ENCODE measurements at regions not wholly inside any gene's neighbourhood (a gene's known extent, or its start where the extent isn't known, plus 50 kb on each side); places are given as distances from the start of the nearest gene placed in this dataset.

GRCh38 chr7:39896840-39897239 lies 53.2 kb upstream of the CDK13 start:
- ChIA-PET POLR2A (interaction anchor here (1.0 to 1.3 kb wide), 2 partner anchors 53 to 238 kb away, joined by 3 to 6 read pairs; partner anchors contain the start of genes CDK13, MPLKIP and SUGCT), CTCF (interaction anchor here (0.5 to 10.8 kb wide), 26 partner anchors 10 to 317 kb away, joined by 3 to 107 read pairs (median 8); partner anchors contain the start of gene MPLKIP)
- Histone ChIP-seq H3K4me3 (0 out of 3 replicates have a peak overlapping the region, but pooled peaks have one; percentile 26), H3K4me2 (peak overlapping the region; percentile 74), H3K9me3 (no peaks in the 10 kb centered on the region), H3K4me1 (peaks cover 3% of the 10 kb centered on the region; the same call in 1 of the 3 replicates), H3K27ac (no peak overlapping the region)
- ATAC-seq (peak in 1 of 2 experiments; percentile 22; a peak in 1 of 6 replicates), FAIRE-seq (no peak), DNase-seq (ENCODE audit: low read depth in 1 of 2, low spot score in 1 of 2) (no peak)
- WGBS (ENCODE audit: missing lambda C conversion rate) = 54% methylated on average over 9 of the region's 9 CpGs
- TF ChIP-seq, protein P1, sequence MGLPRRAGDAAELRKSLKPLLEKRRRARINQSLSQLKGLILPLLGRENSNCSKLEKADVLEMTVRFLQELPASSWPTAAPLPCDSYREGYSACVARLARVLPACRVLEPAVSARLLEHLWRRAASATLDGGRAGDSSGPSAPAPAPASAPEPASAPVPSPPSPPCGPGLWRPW (IDR thresholded peaks at IDR 0.05) = no peak
- TF ChIP-seq HOXB5 (CRISPR knock-in tag; IDR thresholded peaks at IDR 0.05) = no peak
- TF ChIP-seq EHMT2 (IDR thresholded peaks at IDR 0.05; ENCODE audit: low read depth) = no peak
- TF ChIP-seq ZFP36 (IDR thresholded peaks at IDR 0.05; ENCODE audit: borderline replicate concordance, partially characterized antibody) = no peak
- TF ChIP-seq HEYL (CRISPR knock-in tag; IDR thresholded peaks at IDR 0.05) = no peak
- TF ChIP-seq ZSCAN20 (CRISPR knock-in tag; IDR thresholded peaks at IDR 0.05) = no peak
- TF ChIP-seq, protein P2, sequence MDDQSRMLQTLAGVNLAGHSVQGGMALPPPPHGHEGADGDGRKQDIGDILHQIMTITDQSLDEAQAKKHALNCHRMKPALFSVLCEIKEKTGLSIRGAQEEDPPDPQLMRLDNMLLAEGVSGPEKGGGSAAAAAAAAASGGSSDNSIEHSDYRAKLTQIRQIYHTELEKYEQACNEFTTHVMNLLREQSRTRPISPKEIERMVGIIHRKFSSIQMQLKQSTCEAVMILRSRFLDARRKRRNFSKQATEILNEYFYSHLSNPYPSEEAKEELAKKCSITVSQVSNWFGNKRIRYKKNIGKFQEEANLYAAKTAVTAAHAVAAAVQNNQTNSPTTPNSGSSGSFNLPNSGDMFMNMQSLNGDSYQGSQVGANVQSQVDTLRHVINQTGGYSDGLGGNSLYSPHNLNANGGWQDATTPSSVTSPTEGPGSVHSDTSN (IDR thresholded peaks at IDR 0.05) = no peak
- TF ChIP-seq HOXA7 (CRISPR knock-in tag; IDR thresholded peaks at IDR 0.05) = no peak
- TF ChIP-seq, protein P3, sequence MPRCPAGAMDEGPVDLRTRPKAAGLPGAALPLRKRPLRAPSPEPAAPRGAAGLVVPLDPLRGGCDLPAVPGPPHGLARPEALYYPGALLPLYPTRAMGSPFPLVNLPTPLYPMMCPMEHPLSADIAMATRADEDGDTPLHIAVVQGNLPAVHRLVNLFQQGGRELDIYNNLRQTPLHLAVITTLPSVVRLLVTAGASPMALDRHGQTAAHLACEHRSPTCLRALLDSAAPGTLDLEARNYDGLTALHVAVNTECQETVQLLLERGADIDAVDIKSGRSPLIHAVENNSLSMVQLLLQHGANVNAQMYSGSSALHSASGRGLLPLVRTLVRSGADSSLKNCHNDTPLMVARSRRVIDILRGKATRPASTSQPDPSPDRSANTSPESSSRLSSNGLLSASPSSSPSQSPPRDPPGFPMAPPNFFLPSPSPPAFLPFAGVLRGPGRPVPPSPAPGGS (IDR thresholded peaks at IDR 0.05) = no peak
- TF ChIP-seq RNF2 (IDR thresholded peaks at IDR 0.05; ENCODE audit: borderline replicate concordance, low read depth) = no peak

GRCh38 chr7:39898867-39899266 lies 51.2 kb upstream of the CDK13 start:
- no peak overlapping the region for H3K4me2 ChIP-seq
- ATAC-seq (no peak), DNase-seq (ENCODE audit: low read depth in 1 of 2, low spot score in 1 of 2) (no peak), FAIRE-seq (no peak)
- no peaks in the 10 kb centered on the region for H3K9me3 ChIP-seq
- no peak for TF ChIP-seq HOXB5 (CRISPR knock-in tag; IDR thresholded peaks at IDR 0.05)
- no peak for TF ChIP-seq BHLHE40 (IDR thresholded peaks at IDR 0.05; ENCODE audit: low read depth, low read length)
- no peak for TF ChIP-seq ZNF302 (CRISPR knock-in tag; IDR thresholded peaks at IDR 0.05)
- TF ChIP-seq, protein P4, sequence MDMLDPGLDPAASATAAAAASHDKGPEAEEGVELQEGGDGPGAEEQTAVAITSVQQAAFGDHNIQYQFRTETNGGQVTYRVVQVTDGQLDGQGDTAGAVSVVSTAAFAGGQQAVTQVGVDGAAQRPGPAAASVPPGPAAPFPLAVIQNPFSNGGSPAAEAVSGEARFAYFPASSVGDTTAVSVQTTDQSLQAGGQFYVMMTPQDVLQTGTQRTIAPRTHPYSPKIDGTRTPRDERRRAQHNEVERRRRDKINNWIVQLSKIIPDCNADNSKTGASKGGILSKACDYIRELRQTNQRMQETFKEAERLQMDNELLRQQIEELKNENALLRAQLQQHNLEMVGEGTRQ (IDR thresholded peaks at IDR 0.05) = no peak
- TF ChIP-seq, protein P5, sequence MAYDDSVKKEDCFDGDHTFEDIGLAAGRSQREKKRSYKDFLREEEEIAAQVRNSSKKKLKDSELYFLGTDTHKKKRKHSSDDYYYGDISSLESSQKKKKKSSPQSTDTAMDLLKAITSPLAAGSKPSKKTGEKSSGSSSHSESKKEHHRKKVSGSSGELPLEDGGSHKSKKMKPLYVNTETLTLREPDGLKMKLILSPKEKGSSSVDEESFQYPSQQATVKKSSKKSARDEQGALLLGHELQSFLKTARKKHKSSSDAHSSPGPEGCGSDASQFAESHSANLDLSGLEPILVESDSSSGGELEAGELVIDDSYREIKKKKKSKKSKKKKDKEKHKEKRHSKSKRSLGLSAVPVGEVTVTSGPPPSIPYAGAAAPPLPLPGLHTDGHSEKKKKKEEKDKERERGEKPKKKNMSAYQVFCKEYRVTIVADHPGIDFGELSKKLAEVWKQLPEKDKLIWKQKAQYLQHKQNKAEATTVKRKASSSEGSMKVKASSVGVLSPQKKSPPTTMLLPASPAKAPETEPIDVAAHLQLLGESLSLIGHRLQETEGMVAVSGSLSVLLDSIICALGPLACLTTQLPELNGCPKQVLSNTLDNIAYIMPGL (CRISPR knock-in tag; IDR thresholded peaks at IDR 0.05; ENCODE audit: borderline replicate concordance) = no peak
- TF ChIP-seq CEBPB (IDR thresholded peaks at IDR 0.05) = no peak
- no peak for TF ChIP-seq RARB (CRISPR knock-in tag; IDR thresholded peaks at IDR 0.05)
- no peak for TF ChIP-seq PHF8 (IDR thresholded peaks at IDR 0.05; ENCODE audit: borderline replicate concordance, low read depth)
- TF ChIP-seq CBX8 (IDR thresholded peaks at IDR 0.05) = no peak
- no peak for TF ChIP-seq FOXS1 (CRISPR knock-in tag; IDR thresholded peaks at IDR 0.05)
- no peak for TF ChIP-seq HEYL (CRISPR knock-in tag; IDR thresholded peaks at IDR 0.05)
- no peak for TF ChIP-seq EP300 (IDR thresholded peaks at IDR 0.05)
- no peak for TF ChIP-seq NR3C1 (IDR thresholded peaks at IDR 0.05)
- TF ChIP-seq ATOH8 (CRISPR knock-in tag; IDR thresholded peaks at IDR 0.05; ENCODE audit: low read depth) = no peak
- TF ChIP-seq RFX5 (IDR thresholded peaks at IDR 0.05) = no peak
- no peak for TF ChIP-seq CHD4 (IDR thresholded peaks at IDR 0.05; ENCODE audit: borderline replicate concordance)
- TF ChIP-seq, protein P1 (IDR thresholded peaks at IDR 0.05) = no peak
- no peak for TF ChIP-seq RAD21 (conservative IDR thresholded peaks at IDR 0.05 in 1 of 2, IDR thresholded peaks at IDR 0.05 in 1 of 2)
- TF ChIP-seq ZFP36 (IDR thresholded peaks at IDR 0.05; ENCODE audit: borderline replicate concordance, partially characterized antibody) = no peak
- H3K27ac ChIP-seq = no peak overlapping the region
- ChIA-PET CTCF (interaction anchor here (1.3 to 10.8 kb wide), 3 partner anchors 148 to 236 kb away, joined by 3 to 107 read pairs (median 6); partner anchors contain the start of genes MPLKIP and SUGCT), POLR2A (no interaction called here)
- WGBS (ENCODE audit: missing lambda C conversion rate) = 9% methylated on average over 2 of the region's 2 CpGs
- no peaks in the 10 kb centered on the region for H3K4me1 ChIP-seq
- no peak overlapping the region for H3K4me3 ChIP-seq
